Skeletal muscle tissue (tissue), 3 donors: ENCODE measurements at regions not wholly inside any gene's neighbourhood (a gene's known extent, or its start where the extent isn't known, plus 50 kb on each side); places are given as distances from the start of the nearest gene placed in this dataset.

Experiments
- H3K27ac ChIP-seq: one replicate; pipeline ENCODE4 v1.7.0; 2013; ENCODE audit warnings: mild to moderate bottlenecking, low read depth, low read length, inconsistent platforms
- H3K27me3 ChIP-seq, 3 donors: one replicate each; pipeline ENCODE4 v1.7.0; 2013; ENCODE audit warnings: low read length in 3 of 3; ENCODE audit not compliant: control insufficient read depth in 3 of 3, insufficient read depth in 3 of 3
- H3K36me3 ChIP-seq, 3 donors: one replicate each; pipeline ENCODE4 v1.7.0; 2013; ENCODE audit warnings: low read length in 3 of 3; ENCODE audit not compliant: control insufficient read depth in 3 of 3, insufficient read depth in 3 of 3
- H3K4me1 ChIP-seq, 3 donors: one replicate each; pipeline ENCODE4 v1.7.0; 2013; ENCODE audit warnings: low read length in 3 of 3, mild to moderate bottlenecking in 3 of 3; ENCODE audit not compliant: control insufficient read depth in 3 of 3, insufficient read depth in 3 of 3
- H3K4me3 ChIP-seq, 3 donors: one replicate each; pipeline ENCODE4 v1.7.0; 2013; ENCODE audit warnings: low read length in 3 of 3
- H3K9ac ChIP-seq, 3 donors: one replicate each; pipeline ENCODE4 v1.7.0; 2013; ENCODE audit warnings: low read length in 3 of 3, mild to moderate bottlenecking in 3 of 3, moderate library complexity in 2 of 3, low read depth in 1 of 3
- H3K9me3 ChIP-seq, 3 donors: one replicate each; pipeline ENCODE4 v1.7.0; 2013; ENCODE audit warnings: low read length in 3 of 3; ENCODE audit not compliant: control insufficient read depth in 3 of 3
- donor health status: Osteomylitis.

- no peaks in the 10 kb centered on the region for H3K4me1 ChIP-seq
- no peaks in the 10 kb centered on the region for H3K27me3 ChIP-seq
Measured at GRCh38 chr18:38932752-38933151, 1367.2 kb upstream of the CELF4 start.

GRCh38 chr18:38931754-38932050, 1366.1 kb upstream of the CELF4 start:
- no peak overlapping the region for H3K4me3 ChIP-seq
- H3K9me3 ChIP-seq: no peaks in the 10 kb centered on the region
- no peaks in the 10 kb centered on the region for H3K27me3 ChIP-seq
- H3K27ac ChIP-seq: no peak overlapping the region
- H3K9ac ChIP-seq: no peak overlapping the region
- H3K36me3 ChIP-seq: no peaks in the 10 kb centered on the region
- no peaks in the 10 kb centered on the region for H3K4me1 ChIP-seq

More at GRCh38 chr18:38932752-38933151, 1367.2 kb upstream of the CELF4 start:
- no peaks in the 10 kb centered on the region for H3K9me3 ChIP-seq
- no peaks in the 10 kb centered on the region for H3K36me3 ChIP-seq
- H3K9ac ChIP-seq: no peak overlapping the region
- H3K4me3 ChIP-seq: no peak overlapping the region
- no peak overlapping the region for H3K27ac ChIP-seq

GRCh38 chr18:38930881-38931753, 1365.5 kb upstream of the CELF4 start:
- Histone ChIP-seq H3K4me1 (no peaks in the 10 kb centered on the region), H3K27ac (no peak overlapping the region), H3K27me3 (no peaks in the 10 kb centered on the region), H3K4me3 (no peak overlapping the region), H3K9ac (no peak overlapping the region), H3K9me3 (no peaks in the 10 kb centered on the region), H3K36me3 (no peaks in the 10 kb centered on the region)

- Histone ChIP-seq H3K36me3 (no peaks in the 10 kb centered on the region), H3K27me3 (no peaks in the 10 kb centered on the region), H3K9me3 (no peaks in the 10 kb centered on the region), H3K4me3 (no peak overlapping the region), H3K4me1 (no peaks in the 10 kb centered on the region), H3K27ac (no peak overlapping the region), H3K9ac (no peak overlapping the region)
Measured at GRCh38 chr18:38923540-38923939, 1357.9 kb upstream of the CELF4 start.

GRCh38 chr18:38923126-38923525, 1357.5 kb upstream of the CELF4 start:
- Histone ChIP-seq H3K36me3 (no peaks in the 10 kb centered on the region), H3K4me3 (no peak overlapping the region), H3K27ac (no peak overlapping the region), H3K4me1 (no peaks in the 10 kb centered on the region), H3K9me3 (no peaks in the 10 kb centered on the region), H3K9ac (no peak overlapping the region), H3K27me3 (no peaks in the 10 kb centered on the region)

GRCh38 chr18:38909972-38910371, 1344.4 kb upstream of the CELF4 start:
- Histone ChIP-seq H3K36me3 (no peaks in the 10 kb centered on the region), H3K27ac (no peak overlapping the region), H3K27me3 (no peaks in the 10 kb centered on the region), H3K4me1 (no peaks in the 10 kb centered on the region), H3K9me3 (no peaks in the 10 kb centered on the region), H3K9ac (no peak overlapping the region), H3K4me3 (no peak overlapping the region)

GRCh38 chr18:38902796-38903195, 1337.2 kb upstream of the CELF4 start:
- Histone ChIP-seq H3K27ac (no peak overlapping the region), H3K27me3 (no peaks in the 10 kb centered on the region), H3K9ac (no peak overlapping the region), H3K36me3 (no peaks in the 10 kb centered on the region), H3K4me1 (no peaks in the 10 kb centered on the region), H3K4me3 (no peak overlapping the region), H3K9me3 (peaks cover 0 to 2% (median 0%) of the 10 kb centered on the region in 3 donors)

- Histone ChIP-seq H3K4me3 (no peak overlapping the region), H3K36me3 (no peaks in the 10 kb centered on the region), H3K27ac (no peak overlapping the region), H3K4me1 (no peaks in the 10 kb centered on the region), H3K9ac (no peak overlapping the region), H3K9me3 (peaks cover 0 to 2% (median 0%) of the 10 kb centered on the region in 3 donors), H3K27me3 (no peaks in the 10 kb centered on the region)
Measured at GRCh38 chr18:38900445-38900844, 1334.8 kb upstream of the CELF4 start.

- no peak overlapping the region for H3K27ac ChIP-seq
- H3K4me1 ChIP-seq: no peaks in the 10 kb centered on the region
- H3K27me3 ChIP-seq: no peaks in the 10 kb centered on the region
- no peaks in the 10 kb centered on the region for H3K36me3 ChIP-seq
- no peak overlapping the region for H3K4me3 ChIP-seq
- H3K9me3 ChIP-seq: peaks cover 0 to 2% (median 0%) of the 10 kb centered on the region in 3 donors
- no peak overlapping the region for H3K9ac ChIP-seq
Measured at GRCh38 chr18:38900031-38900430, 1334.4 kb upstream of the CELF4 start.

GRCh38 chr18:38899252-38899651, 1333.7 kb upstream of the CELF4 start:
- Histone ChIP-seq H3K9me3 (peaks cover 0 to 2% (median 0%) of the 10 kb centered on the region in 3 donors), H3K27ac (no peak overlapping the region), H3K9ac (no peak overlapping the region), H3K27me3 (no peaks in the 10 kb centered on the region), H3K4me1 (no peaks in the 10 kb centered on the region), H3K36me3 (no peaks in the 10 kb centered on the region), H3K4me3 (no peak overlapping the region)
